Neural cell (in vitro differentiated cells): ENCODE measurements at regions not wholly inside any gene's neighbourhood (a gene's known extent, or its start where the extent isn't known, plus 50 kb on each side); places are given as distances from the start of the nearest gene placed in this dataset.

Source experiments
- CTCF ChIP-seq: fragments of 450-650 bp; IDR thresholded peaks from 2 replicates; pipeline ENCODE4 v1.5.1; 2014; ENCODE audit warnings: antibody characterized with exemption, mild to moderate bottlenecking, moderate library complexity; ENCODE audit not compliant: poor library complexity, severe bottlenecking
- EP300 ChIP-seq: fragments of 450-650 bp; conservative IDR thresholded peaks from 2 replicates; pipeline ENCODE4 v1.6.1; 2014; ENCODE audit warnings: antibody characterized with exemption, mild to moderate bottlenecking, moderate library complexity; ENCODE audit not compliant: poor library complexity, severe bottlenecking
- EZH2 ChIP-seq: fragments of 200-600, 300-800 bp; shearing (Covaris generic), sonication (generic); IDR thresholded peaks from 2 replicates; pipeline ENCODE4 v1.6.1; 2014; ENCODE audit warnings: antibody characterized with exemption, low read length, borderline replicate concordance, mild to moderate bottlenecking; ENCODE audit not compliant: insufficient read depth, poor library complexity, severe bottlenecking
- MXI1 ChIP-seq: fragments of 450-650 bp; conservative IDR thresholded peaks from 2 replicates; pipeline ENCODE4 v1.6.1; 2014; ENCODE audit warnings: antibody characterized with exemption, mild to moderate bottlenecking; ENCODE audit not compliant: poor library complexity, severe bottlenecking
- POLR2AphosphoS5 ChIP-seq: IDR thresholded peaks from 2 replicates; pipeline ENCODE4 v1.6.1; 2012
- RAD21 ChIP-seq: fragments of 450-650 bp; conservative IDR thresholded peaks from 2 replicates; pipeline ENCODE4 v1.6.1; 2014; ENCODE audit warnings: antibody characterized with exemption, mild to moderate bottlenecking, moderate library complexity
- REST ChIP-seq: IDR thresholded peaks from 2 replicates; pipeline ENCODE4 v1.6.1; 2012; ENCODE audit warnings: borderline replicate concordance
- TAF1 ChIP-seq: IDR thresholded peaks from 2 replicates; pipeline ENCODE4 v1.6.1; 2012; ENCODE audit warnings: low read depth

GRCh38 chr2:172293952-172294351 lies 133.4 kb upstream of the ITGA6 start:
- TF ChIP-seq RAD21 (no peak), CTCF (no peak), EP300 (no peak), REST (no peak), TAF1 (no peak), EZH2 (no peak), POLR2AphosphoS5 (no peak), MXI1 (no peak)
